K562 (cell line): ENCODE measurements at regions not wholly inside any gene's neighbourhood (a gene's known extent, or its start where the extent isn't known, plus 50 kb on each side); places are given as distances from the start of the nearest gene placed in this dataset.

Experiments
- CBFB ChIP-seq: sonication (generic); formaldehyde crosslinking; IDR thresholded peaks from 2 replicates; pipeline ENCODE4 v1.4.0; 2020; ENCODE audit warnings: mild to moderate bottlenecking, missing genetic modification reagents
- CHD1 ChIP-seq: fragments of 200-600 bp; sonication (generic); IDR thresholded peaks from one replicate; pipeline ENCODE4 v1.6.1; 2012; ENCODE audit warnings: mild to moderate bottlenecking, moderate library complexity, low read length, inconsistent platforms
- CTCF ChIP-seq, 3 experiments: IDR thresholded peaks in 2 of 3; conservative IDR thresholded peaks in 1 of 3; 2 replicates each; pipeline ENCODE4 v1.5.1; 2011 to 2012; ENCODE audit warnings: low read length in 3 of 3, mild to moderate bottlenecking in 3 of 3, control low read depth in 2 of 3, improper control_type of control experiment in 1 of 3, inconsistent platforms in 1 of 3, low read depth in 1 of 3, mixed read lengths in 1 of 3, moderate library complexity in 1 of 3; ENCODE audit not compliant: insufficient read depth in 2 of 3
- DPF2 ChIP-seq: fragments of 450-650 bp; IDR thresholded peaks from 2 replicates; pipeline ENCODE4 v1.6.1; 2016
- EZH2 ChIP-seq: IDR thresholded peaks from 2 replicates; pipeline ENCODE4 v1.6.1; 2012; ENCODE audit warnings: low read depth, mild to moderate bottlenecking, inconsistent platforms, low read length, borderline replicate concordance
- HDAC2 ChIP-seq: fragments of 450-650 bp; IDR thresholded peaks from 2 replicates; pipeline ENCODE4 v1.6.1; 2016; ENCODE audit warnings: mild to moderate bottlenecking
- HNRNPLL ChIP-seq: fragments of 200-400 bp; formaldehyde crosslinking; IDR thresholded peaks from 2 replicates; pipeline ENCODE4 v1.6.1; 2017; ENCODE audit warnings: low read length, low read depth, mild to moderate bottlenecking; ENCODE audit not compliant: poor library complexity, severe bottlenecking
- SPI1 ChIP-seq: IDR thresholded peaks from 2 replicates; pipeline ENCODE4 v1.6.1; 2011; ENCODE audit warnings: low read depth, low read length, control low read depth, borderline replicate concordance
- ZBED1 ChIP-seq: IDR thresholded peaks from 2 replicates; pipeline ENCODE4 v1.6.1; 2014
- ZNF354B ChIP-seq: fragments of 250-450 bp; sonication (Bioruptor Pico); IDR thresholded peaks from 2 replicates; pipeline ENCODE4 v1.4.0; 2020
- ZSCAN29 ChIP-seq: fragments of 450-650 bp; IDR thresholded peaks from 2 replicates; pipeline ENCODE4 v1.6.1; 2017
- TF ChIP-seq, protein P1 (sequence below): sonication (generic); formaldehyde crosslinking; IDR thresholded peaks from 2 replicates; pipeline ENCODE4 v1.9.0; 2022; ENCODE audit warnings: mild to moderate bottlenecking, missing genetic modification reagents
- TF ChIP-seq, protein P2 (sequence below): sonication (generic); formaldehyde crosslinking; IDR thresholded peaks from 2 replicates; pipeline ENCODE4 v1.8.1; 2022; ENCODE audit warnings: missing genetic modification reagents

GRCh38 chr4:177907736-177908424 is 465.6 kb upstream of the AGA start:
- TF ChIP-seq ZSCAN29 = no peak
- TF ChIP-seq CTCF (IDR thresholded peaks at IDR 0.05 in 2 of 3, conservative IDR thresholded peaks at IDR 0.05 in 1 of 3; ENCODE audit: insufficient read depth in 2 of 3, low read depth in 1 of 3, low read length in 3 of 3) = no peak
- TF ChIP-seq, protein P1, sequence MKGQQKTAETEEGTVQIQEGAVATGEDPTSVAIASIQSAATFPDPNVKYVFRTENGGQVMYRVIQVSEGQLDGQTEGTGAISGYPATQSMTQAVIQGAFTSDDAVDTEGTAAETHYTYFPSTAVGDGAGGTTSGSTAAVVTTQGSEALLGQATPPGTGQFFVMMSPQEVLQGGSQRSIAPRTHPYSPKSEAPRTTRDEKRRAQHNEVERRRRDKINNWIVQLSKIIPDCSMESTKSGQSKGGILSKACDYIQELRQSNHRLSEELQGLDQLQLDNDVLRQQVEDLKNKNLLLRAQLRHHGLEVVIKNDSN = no peak
- TF ChIP-seq ZBED1 = no peak
- TF ChIP-seq HNRNPLL = no peak
- no peak for TF ChIP-seq CHD1
- no peak for TF ChIP-seq HDAC2
- no peak for TF ChIP-seq SPI1
- no peak for TF ChIP-seq DPF2
- TF ChIP-seq, protein P2, sequence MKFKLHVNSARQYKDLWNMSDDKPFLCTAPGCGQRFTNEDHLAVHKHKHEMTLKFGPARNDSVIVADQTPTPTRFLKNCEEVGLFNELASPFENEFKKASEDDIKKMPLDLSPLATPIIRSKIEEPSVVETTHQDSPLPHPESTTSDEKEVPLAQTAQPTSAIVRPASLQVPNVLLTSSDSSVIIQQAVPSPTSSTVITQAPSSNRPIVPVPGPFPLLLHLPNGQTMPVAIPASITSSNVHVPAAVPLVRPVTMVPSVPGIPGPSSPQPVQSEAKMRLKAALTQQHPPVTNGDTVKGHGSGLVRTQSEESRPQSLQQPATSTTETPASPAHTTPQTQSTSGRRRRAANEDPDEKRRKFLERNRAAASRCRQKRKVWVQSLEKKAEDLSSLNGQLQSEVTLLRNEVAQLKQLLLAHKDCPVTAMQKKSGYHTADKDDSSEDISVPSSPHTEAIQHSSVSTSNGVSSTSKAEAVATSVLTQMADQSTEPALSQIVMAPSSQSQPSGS = no peak
- TF ChIP-seq ZNF354B = no peak
- no peak for TF ChIP-seq CBFB (CRISPR knock-in tag)
- no peak for TF ChIP-seq EZH2
